PFSK-1 (cell line): ENCODE measurements at regions not wholly inside any gene's neighbourhood (a gene's known extent, or its start where the extent isn't known, plus 50 kb on each side); places are given as distances from the start of the nearest gene placed in this dataset.

Experiments
- POLR2AphosphoS5 ChIP-seq: IDR thresholded peaks from 2 replicates; pipeline ENCODE4 v1.6.1; 2012; ENCODE audit warnings: low read depth, mild to moderate bottlenecking, control low read depth, low read length, moderate library complexity
- TAF1 ChIP-seq: IDR thresholded peaks from 2 replicates; pipeline ENCODE4 v1.6.1; 2012; ENCODE audit warnings: low read length, control low read depth, borderline replicate concordance; ENCODE audit not compliant: insufficient read depth

DNA sequence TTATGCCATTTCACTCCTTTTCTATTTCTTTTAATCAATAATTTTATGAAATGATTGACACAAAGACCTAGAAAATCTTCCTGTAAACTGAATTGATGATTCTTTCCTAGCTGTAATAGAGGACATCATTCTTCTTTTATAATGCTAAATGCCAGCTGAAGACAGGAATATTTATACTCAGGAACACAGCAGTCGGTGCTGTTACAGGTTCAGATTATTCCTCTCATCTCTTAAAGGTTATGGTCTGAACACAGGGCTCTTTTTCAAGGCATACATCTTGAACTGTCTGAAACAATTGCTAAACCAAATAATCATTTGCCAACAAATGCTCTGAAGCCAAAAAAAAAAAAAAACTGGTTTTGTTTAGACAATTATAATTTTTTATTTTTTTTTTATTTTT lies 305.0 kb upstream of the MMADHC start:
- TF ChIP-seq POLR2AphosphoS5: no peak
- no peak for TF ChIP-seq TAF1
